ENCODE measurements at regions not wholly inside any gene's neighbourhood (a gene's known extent, or its start where the extent isn't known, plus 50 kb on each side); places are given as distances from the start of the nearest gene placed in this dataset.

GRCh38 chr6:33872761-33873160 lies 69.0 kb upstream of the MLN start:
- TF ChIP-seq CTCF (IDR thresholded peaks at IDR 0.05) (no peak), POLR2A (IDR thresholded peaks at IDR 0.05) (no peak), EP300 (IDR thresholded peaks at IDR 0.05) (no peak)

All from tibial nerve (tissue), 4 donors.